ENCODE measurements at regions not wholly inside any gene's neighbourhood (a gene's known extent, or its start where the extent isn't known, plus 50 kb on each side); places are given as distances from the start of the nearest gene placed in this dataset.

DNA sequence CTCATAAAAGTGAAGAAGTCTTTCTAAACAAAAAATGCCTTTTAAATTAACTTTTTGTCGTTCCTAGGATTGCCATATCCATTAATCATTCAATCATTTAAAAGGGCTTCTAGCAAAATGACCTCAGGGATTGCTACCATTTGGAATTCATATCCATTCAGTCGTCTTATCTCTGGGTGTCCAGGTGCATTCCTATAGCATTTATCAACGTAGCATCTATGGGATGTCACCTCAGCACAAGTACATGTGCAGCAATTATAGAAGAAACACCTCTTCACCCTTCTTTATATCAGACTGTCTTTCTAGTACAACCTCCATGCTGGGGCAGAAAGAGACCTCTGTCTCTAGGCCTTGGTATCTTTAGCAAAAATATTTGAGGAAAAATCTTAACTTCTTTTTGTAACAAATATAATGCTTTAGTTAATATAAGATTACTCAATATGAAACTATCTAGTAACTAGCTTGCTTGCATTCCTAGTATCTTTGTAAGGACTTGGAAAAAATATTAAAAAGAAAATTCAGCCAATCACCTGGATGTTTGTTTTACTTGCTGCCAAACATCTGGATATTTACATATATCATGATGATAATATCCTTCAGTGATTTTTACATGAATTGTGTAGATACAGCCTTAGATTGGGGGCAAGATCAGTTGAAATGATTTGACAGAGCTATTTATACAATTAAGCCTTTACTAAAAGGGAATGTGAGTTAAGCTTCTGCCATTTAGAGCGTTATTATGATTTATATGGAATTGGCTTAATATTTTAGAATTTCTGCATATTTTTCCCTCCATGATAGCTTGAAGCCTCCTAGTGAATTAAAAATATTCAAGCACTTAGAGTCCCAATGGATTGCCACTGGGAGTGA, 356.8 kb downstream of the HDGFL1 start:
- no peaks in the 10 kb centered on the region for H3K36me3 ChIP-seq (ENCODE audit: control insufficient read depth in 5 of 5, insufficient read depth in 5 of 5, low read length in 5 of 5)
- H3K27me3 ChIP-seq (ENCODE audit: control insufficient read depth in 5 of 5, insufficient read depth in 4 of 5, low read length in 5 of 5) = no peaks in the 10 kb centered on the region
- H3K27ac ChIP-seq (ENCODE audit: low read depth, low read length) = peak overlapping the region; percentile 62
- no peak overlapping the region for H3K4me3 ChIP-seq (ENCODE audit: low read depth in 1 of 5, low read length in 5 of 5)
- H3K9ac ChIP-seq (ENCODE audit: low read length in 5 of 5) = no peak overlapping the region
- H3K4me1 ChIP-seq (ENCODE audit: control insufficient read depth in 5 of 5, insufficient read depth in 5 of 5, low read length in 5 of 5) = peaks cover 0 to 30% (median 6%) of the 10 kb centered on the region in 5 donors
- no peaks in the 10 kb centered on the region for H3K9me3 ChIP-seq (ENCODE audit: control insufficient read depth in 5 of 5, low read length in 5 of 5)

DNA sequence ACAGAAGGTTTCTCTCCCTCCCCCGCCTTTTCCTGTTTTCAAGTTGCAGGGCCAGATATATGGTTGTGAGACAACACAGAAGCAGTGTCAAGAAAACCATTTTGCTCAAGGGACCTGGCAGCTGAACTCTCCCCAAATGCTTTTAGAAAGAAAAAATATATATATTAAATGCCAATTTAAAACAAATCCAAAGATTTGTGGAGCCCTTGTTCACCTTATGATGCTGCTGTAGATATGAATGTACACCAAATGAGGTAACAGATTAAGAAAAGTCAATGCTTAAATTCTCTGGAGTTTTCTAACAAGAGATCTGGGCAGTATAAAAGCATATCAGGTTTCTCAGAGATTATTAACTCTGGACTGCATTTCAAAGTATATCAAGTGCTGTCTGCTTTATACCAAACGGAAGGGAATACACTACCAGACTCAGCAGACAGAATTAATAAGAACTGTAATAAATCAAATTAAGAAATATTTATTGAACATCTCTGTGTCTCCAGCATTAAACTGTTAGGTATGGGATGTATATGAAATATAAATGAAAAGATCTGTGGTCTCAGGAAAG, 357.5 kb downstream of the HDGFL1 start:
- no peaks in the 10 kb centered on the region for H3K27me3 ChIP-seq (ENCODE audit: control insufficient read depth in 5 of 5, insufficient read depth in 4 of 5, low read length in 5 of 5)
- H3K27ac ChIP-seq (ENCODE audit: low read depth, low read length) = peak overlapping the region; percentile 62
- no peak overlapping the region for H3K9ac ChIP-seq (ENCODE audit: low read length in 5 of 5)
- no peaks in the 10 kb centered on the region for H3K9me3 ChIP-seq (ENCODE audit: control insufficient read depth in 5 of 5, low read length in 5 of 5)
- peaks cover 0 to 30% (median 6%) of the 10 kb centered on the region in 5 donors for H3K4me1 ChIP-seq (ENCODE audit: control insufficient read depth in 5 of 5, insufficient read depth in 5 of 5, low read length in 5 of 5)
- H3K36me3 ChIP-seq (ENCODE audit: control insufficient read depth in 5 of 5, insufficient read depth in 5 of 5, low read length in 5 of 5) = no peaks in the 10 kb centered on the region
- H3K4me3 ChIP-seq (ENCODE audit: low read depth in 1 of 5, low read length in 5 of 5) = no peak overlapping the region

DNA sequence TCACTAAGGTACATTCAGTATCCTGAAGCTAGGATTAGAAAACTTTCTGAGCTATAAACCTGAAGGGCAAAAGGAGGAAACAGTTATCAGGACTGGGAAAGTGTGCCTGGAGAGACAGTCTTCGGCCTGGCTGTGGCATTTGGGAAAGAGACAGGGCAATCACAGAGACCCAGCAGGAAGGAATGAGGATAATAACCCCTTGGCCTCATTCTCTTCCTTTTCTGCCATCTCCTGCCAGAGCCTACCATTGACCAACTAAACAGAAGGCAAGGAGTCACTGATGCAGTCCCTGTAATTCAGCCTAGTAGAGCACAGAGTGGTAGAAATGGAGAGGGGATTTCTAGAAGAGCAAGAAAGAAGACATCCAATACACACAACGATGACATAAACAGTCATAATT, 359.4 kb downstream of the HDGFL1 start:
- Histone ChIP-seq H3K4me3 (ENCODE audit: low read depth in 1 of 5, low read length in 5 of 5) (no peak overlapping the region), H3K9ac (ENCODE audit: low read length in 5 of 5) (no peak overlapping the region), H3K9me3 (ENCODE audit: control insufficient read depth in 5 of 5, low read length in 5 of 5) (no peaks in the 10 kb centered on the region), H3K36me3 (ENCODE audit: control insufficient read depth in 5 of 5, insufficient read depth in 5 of 5, low read length in 5 of 5) (no peaks in the 10 kb centered on the region), H3K27ac (ENCODE audit: low read depth, low read length) (no peak overlapping the region), H3K27me3 (ENCODE audit: control insufficient read depth in 5 of 5, insufficient read depth in 4 of 5, low read length in 5 of 5) (no peaks in the 10 kb centered on the region), H3K4me1 (ENCODE audit: control insufficient read depth in 5 of 5, insufficient read depth in 5 of 5, low read length in 5 of 5) (peaks cover 0 to 30% (median 6%) of the 10 kb centered on the region in 5 donors)

DNA sequence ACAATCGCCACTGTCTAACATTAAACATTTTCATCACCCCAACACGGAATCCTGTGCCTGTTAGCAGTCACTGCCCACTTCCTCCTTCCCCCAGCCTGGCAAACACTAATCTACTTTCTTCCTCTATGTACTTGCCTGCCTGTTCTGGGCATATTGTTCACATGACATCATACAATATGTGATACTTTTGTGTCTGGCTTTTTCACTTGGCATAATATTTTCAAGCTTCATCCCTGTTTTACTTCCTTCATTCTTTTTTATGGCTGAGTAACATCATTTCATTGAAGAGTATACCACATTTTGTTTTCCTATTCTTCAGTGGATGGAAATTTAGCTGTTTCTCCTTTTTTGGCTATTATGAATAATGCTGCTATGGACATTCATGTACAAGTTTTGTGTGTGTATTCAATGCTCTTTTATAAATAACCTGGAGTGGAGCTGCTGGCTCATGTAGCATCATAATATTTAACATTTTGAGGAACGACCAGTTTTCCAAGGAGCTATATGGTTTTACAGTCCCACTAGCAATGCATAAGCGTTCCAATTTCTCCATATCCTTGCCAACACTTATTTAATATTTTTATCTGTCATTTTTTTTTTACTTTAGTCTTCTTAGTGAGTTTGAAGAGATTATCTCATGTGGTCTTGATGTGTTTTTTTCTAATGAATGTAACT, 360.1 kb downstream of the HDGFL1 start:
- H3K4me1 ChIP-seq (ENCODE audit: control insufficient read depth in 5 of 5, insufficient read depth in 5 of 5, low read length in 5 of 5) = peaks cover 0 to 30% (median 6%) of the 10 kb centered on the region in 5 donors
- no peaks in the 10 kb centered on the region for H3K9me3 ChIP-seq (ENCODE audit: control insufficient read depth in 5 of 5, low read length in 5 of 5)
- no peak overlapping the region for H3K4me3 ChIP-seq (ENCODE audit: low read depth in 1 of 5, low read length in 5 of 5)
- H3K36me3 ChIP-seq (ENCODE audit: control insufficient read depth in 5 of 5, insufficient read depth in 5 of 5, low read length in 5 of 5) = no peaks in the 10 kb centered on the region
- no peaks in the 10 kb centered on the region for H3K27me3 ChIP-seq (ENCODE audit: control insufficient read depth in 5 of 5, insufficient read depth in 4 of 5, low read length in 5 of 5)
- no peak overlapping the region for H3K27ac ChIP-seq (ENCODE audit: low read depth, low read length)
- H3K9ac ChIP-seq (ENCODE audit: low read length in 5 of 5) = no peak overlapping the region

DNA sequence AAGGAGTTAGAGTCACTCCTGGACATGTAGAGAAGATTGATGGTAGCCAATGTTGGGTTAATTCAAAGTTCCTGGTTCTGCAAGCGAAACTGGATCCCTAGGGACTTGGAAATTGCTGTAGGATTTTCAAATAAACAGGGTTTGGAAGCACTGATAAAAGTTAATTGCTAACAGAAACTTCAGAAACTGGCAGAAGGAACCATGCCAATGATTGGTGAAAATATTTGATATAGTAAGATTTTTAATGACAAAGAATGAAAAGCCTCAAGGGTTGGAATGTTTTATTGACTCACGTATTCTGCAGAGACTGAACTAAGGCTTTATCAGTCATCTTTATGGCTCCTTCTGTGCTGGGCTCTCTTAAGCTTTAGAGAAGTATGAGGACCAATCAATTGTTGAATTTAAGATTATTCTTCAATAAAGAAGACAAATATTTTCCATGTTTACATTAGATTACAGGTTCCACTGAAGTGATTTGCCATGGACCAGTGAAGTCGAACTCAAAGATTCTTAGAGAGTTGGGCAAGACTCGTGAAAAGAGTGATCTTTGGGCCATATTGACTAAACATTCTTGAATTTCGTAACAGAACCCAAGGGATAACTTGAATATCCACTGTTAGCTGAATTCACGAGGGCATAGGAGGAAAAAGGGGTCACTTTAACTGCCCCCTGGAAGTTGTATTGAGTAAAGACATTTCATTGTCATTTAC, 371.4 kb downstream of the HDGFL1 start:
- H3K27ac ChIP-seq (ENCODE audit: low read depth, low read length) = no peak overlapping the region
- no peak overlapping the region for H3K4me3 ChIP-seq (ENCODE audit: low read depth in 1 of 5, low read length in 5 of 5)
- H3K9me3 ChIP-seq (ENCODE audit: control insufficient read depth in 5 of 5, low read length in 5 of 5) = no peaks in the 10 kb centered on the region
- H3K9ac ChIP-seq (ENCODE audit: low read length in 5 of 5) = no peak overlapping the region
- no peaks in the 10 kb centered on the region for H3K36me3 ChIP-seq (ENCODE audit: control insufficient read depth in 5 of 5, insufficient read depth in 5 of 5, low read length in 5 of 5)
- H3K27me3 ChIP-seq (ENCODE audit: control insufficient read depth in 5 of 5, insufficient read depth in 4 of 5, low read length in 5 of 5) = no peaks in the 10 kb centered on the region
- peaks cover 0 to 11% (median 5%) of the 10 kb centered on the region in 5 donors for H3K4me1 ChIP-seq (ENCODE audit: control insufficient read depth in 5 of 5, insufficient read depth in 5 of 5, low read length in 5 of 5)

DNA sequence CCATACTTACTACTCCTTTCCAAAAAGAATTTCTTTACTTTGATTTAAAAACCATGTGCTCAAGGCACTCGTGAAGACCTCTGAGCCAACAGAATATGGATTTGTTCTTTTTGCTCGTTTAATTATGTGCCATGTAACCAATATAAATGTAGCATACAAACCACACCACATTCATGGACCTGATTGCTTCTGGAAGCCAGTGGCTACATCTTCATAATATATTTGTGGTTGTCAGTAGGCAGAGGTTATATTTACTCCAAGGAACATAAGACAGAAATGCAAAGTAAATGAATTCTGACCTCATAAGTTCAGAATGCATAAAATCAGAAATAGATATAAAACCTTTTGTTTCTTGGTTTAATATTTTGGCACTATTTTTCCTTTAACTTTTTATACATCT, 373.0 kb downstream of the HDGFL1 start:
- Histone ChIP-seq H3K4me3 (ENCODE audit: low read depth in 1 of 5, low read length in 5 of 5) (no peak overlapping the region), H3K9ac (ENCODE audit: low read length in 5 of 5) (no peak overlapping the region), H3K27me3 (ENCODE audit: control insufficient read depth in 5 of 5, insufficient read depth in 4 of 5, low read length in 5 of 5) (no peaks in the 10 kb centered on the region), H3K36me3 (ENCODE audit: control insufficient read depth in 5 of 5, insufficient read depth in 5 of 5, low read length in 5 of 5) (no peaks in the 10 kb centered on the region), H3K4me1 (ENCODE audit: control insufficient read depth in 5 of 5, insufficient read depth in 5 of 5, low read length in 5 of 5) (peaks cover 0 to 11% (median 5%) of the 10 kb centered on the region in 5 donors), H3K27ac (ENCODE audit: low read depth, low read length) (no peak overlapping the region), H3K9me3 (ENCODE audit: control insufficient read depth in 5 of 5, low read length in 5 of 5) (no peaks in the 10 kb centered on the region)

DNA sequence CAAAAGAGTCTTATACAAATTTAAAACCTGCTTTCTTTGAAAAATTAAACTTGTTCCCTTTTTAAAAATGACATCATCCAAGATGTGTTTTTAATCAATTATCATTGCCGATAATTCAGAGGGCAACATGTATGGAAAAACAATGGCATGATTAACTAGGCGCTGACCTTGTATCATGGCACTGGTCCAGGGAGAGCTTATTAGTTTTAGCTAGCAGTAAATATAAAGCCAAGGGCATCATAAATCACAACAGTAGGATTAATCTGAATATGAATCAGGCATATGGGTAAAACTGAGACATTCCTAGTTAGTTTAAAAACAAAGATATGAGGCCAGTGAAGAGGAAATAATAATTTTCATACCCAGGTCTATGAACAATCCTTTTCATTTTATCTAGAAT, 374.0 kb downstream of the HDGFL1 start:
- Histone ChIP-seq H3K4me1 (ENCODE audit: control insufficient read depth in 5 of 5, insufficient read depth in 5 of 5, low read length in 5 of 5) (peaks cover 0 to 11% (median 5%) of the 10 kb centered on the region in 5 donors), H3K4me3 (ENCODE audit: low read depth in 1 of 5, low read length in 5 of 5) (no peak overlapping the region), H3K9ac (ENCODE audit: low read length in 5 of 5) (no peak overlapping the region), H3K9me3 (ENCODE audit: control insufficient read depth in 5 of 5, low read length in 5 of 5) (no peaks in the 10 kb centered on the region), H3K36me3 (ENCODE audit: control insufficient read depth in 5 of 5, insufficient read depth in 5 of 5, low read length in 5 of 5) (no peaks in the 10 kb centered on the region), H3K27ac (ENCODE audit: low read depth, low read length) (no peak overlapping the region), H3K27me3 (ENCODE audit: control insufficient read depth in 5 of 5, insufficient read depth in 4 of 5, low read length in 5 of 5) (no peaks in the 10 kb centered on the region)

DNA sequence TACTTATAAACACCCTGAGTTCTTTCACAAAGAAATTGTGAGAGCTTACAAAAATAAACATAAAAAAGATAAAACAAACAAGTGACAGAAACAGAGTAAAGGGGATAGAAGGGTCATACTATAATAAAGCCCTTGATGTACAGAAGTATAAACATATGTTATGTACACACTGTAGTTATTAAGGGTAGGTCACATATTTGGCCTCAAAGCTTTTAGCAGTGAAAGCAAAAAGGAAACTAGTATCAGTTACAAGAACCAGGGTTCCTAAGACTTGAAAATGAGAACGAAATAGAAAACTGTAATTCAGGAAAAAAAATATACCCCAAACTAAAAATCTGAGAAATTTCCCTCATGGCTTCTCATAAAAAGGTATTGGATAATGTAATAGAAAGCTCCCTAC, 380.6 kb downstream of the HDGFL1 start:
- H3K9me3 ChIP-seq (ENCODE audit: control insufficient read depth in 5 of 5, low read length in 5 of 5) = no peaks in the 10 kb centered on the region
- H3K9ac ChIP-seq (ENCODE audit: low read length in 5 of 5) = no peak overlapping the region
- no peaks in the 10 kb centered on the region for H3K36me3 ChIP-seq (ENCODE audit: control insufficient read depth in 5 of 5, insufficient read depth in 5 of 5, low read length in 5 of 5)
- H3K4me3 ChIP-seq (ENCODE audit: low read depth in 1 of 5, low read length in 5 of 5) = no peak overlapping the region
- H3K27me3 ChIP-seq (ENCODE audit: control insufficient read depth in 5 of 5, insufficient read depth in 4 of 5, low read length in 5 of 5) = no peaks in the 10 kb centered on the region
- H3K27ac ChIP-seq (ENCODE audit: low read depth, low read length) = no peak overlapping the region
- no peaks in the 10 kb centered on the region for H3K4me1 ChIP-seq (ENCODE audit: control insufficient read depth in 5 of 5, insufficient read depth in 5 of 5, low read length in 5 of 5)

DNA sequence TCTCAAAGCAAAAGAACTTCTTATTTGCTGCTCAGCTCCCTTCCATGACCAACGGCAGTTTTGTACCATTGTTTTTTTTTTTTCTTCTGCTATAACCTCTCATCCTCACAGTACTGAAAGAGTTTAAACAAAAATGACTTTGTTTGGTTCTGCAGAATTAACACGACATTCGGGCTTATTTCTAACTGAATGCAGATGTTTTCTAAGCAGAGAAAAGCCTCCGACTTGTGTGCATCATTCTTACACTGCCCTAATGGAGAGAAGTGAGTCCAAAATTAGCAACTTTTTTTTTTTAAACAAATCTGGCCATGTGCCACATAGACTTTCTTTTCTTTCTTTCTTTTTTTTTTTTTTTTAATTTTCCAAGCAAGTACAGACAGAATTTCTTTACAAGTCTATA, 382.7 kb downstream of the HDGFL1 start:
- Histone ChIP-seq H3K9ac (ENCODE audit: low read length in 5 of 5) (no peak overlapping the region), H3K9me3 (ENCODE audit: control insufficient read depth in 5 of 5, low read length in 5 of 5) (no peaks in the 10 kb centered on the region), H3K4me3 (ENCODE audit: low read depth in 1 of 5, low read length in 5 of 5) (no peak overlapping the region), H3K27ac (ENCODE audit: low read depth, low read length) (no peak overlapping the region), H3K27me3 (ENCODE audit: control insufficient read depth in 5 of 5, insufficient read depth in 4 of 5, low read length in 5 of 5) (no peaks in the 10 kb centered on the region), H3K4me1 (ENCODE audit: control insufficient read depth in 5 of 5, insufficient read depth in 5 of 5, low read length in 5 of 5) (peaks cover 0 to 7% (median 0%) of the 10 kb centered on the region in 5 donors), H3K36me3 (ENCODE audit: control insufficient read depth in 5 of 5, insufficient read depth in 5 of 5, low read length in 5 of 5) (no peaks in the 10 kb centered on the region)

All from subcutaneous abdominal adipose tissue (tissue), 5 donors.